ENCODE measurements at regions not wholly inside any gene's neighbourhood (a gene's known extent, or its start where the extent isn't known, plus 50 kb on each side); places are given as distances from the start of the nearest gene placed in this dataset.

GRCh38 chr13:70390968-70391367 is 282.7 kb upstream of the KLHL1 start:
- H3K9me3 ChIP-seq (replicated peaks; ENCODE audit: control insufficient read depth, insufficient read depth, low read length) = no peaks in the 10 kb centered on the region
- DNase-seq (ENCODE audit: low read depth, low spot score) (no peak), FAIRE-seq (no peak)
- ChIA-PET POLR2A (no interaction called here), CTCF (no interaction called here)
- no peaks in the 10 kb centered on the region for H4K20me1 ChIP-seq (replicated peaks; ENCODE audit: control insufficient read depth, extremely low read depth, insufficient read depth, low read length)
- no peak for TF ChIP-seq GATA2 (IDR thresholded peaks at IDR 0.05; ENCODE audit: insufficient read depth, insufficient read length, low read depth, low read length)
- TF ChIP-seq EZH2 (IDR thresholded peaks at IDR 0.05; ENCODE audit: borderline replicate concordance, low read depth, low read length, severe bottlenecking) = no peak
- TF ChIP-seq, protein P1, sequence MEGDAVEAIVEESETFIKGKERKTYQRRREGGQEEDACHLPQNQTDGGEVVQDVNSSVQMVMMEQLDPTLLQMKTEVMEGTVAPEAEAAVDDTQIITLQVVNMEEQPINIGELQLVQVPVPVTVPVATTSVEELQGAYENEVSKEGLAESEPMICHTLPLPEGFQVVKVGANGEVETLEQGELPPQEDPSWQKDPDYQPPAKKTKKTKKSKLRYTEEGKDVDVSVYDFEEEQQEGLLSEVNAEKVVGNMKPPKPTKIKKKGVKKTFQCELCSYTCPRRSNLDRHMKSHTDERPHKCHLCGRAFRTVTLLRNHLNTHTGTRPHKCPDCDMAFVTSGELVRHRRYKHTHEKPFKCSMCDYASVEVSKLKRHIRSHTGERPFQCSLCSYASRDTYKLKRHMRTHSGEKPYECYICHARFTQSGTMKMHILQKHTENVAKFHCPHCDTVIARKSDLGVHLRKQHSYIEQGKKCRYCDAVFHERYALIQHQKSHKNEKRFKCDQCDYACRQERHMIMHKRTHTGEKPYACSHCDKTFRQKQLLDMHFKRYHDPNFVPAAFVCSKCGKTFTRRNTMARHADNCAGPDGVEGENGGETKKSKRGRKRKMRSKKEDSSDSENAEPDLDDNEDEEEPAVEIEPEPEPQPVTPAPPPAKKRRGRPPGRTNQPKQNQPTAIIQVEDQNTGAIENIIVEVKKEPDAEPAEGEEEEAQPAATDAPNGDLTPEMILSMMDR (IDR thresholded peaks at IDR 0.05; ENCODE audit: extremely low read depth in 1 of 2, insufficient read depth in 1 of 2, low read depth in 1 of 2, low read length in 2 of 2) = no peak
- H3K4me3 ChIP-seq (replicated peaks in 1 of 3; ENCODE audit: insufficient read depth in 1 of 3, low read depth in 1 of 3, low read length in 3 of 3) = no peak overlapping the region
- dilution Hi-C loops (cut with MboI; ENCODE audit: extremely low pct_ligation_motif_present, low sequenced_read_pairs) = no loop called here
- H3K27me3 ChIP-seq (ENCODE audit: control insufficient read depth in 2 of 2, insufficient read depth in 2 of 2, low read length in 2 of 2) = no peaks in the 10 kb centered on the region
- intact Hi-C loops (cut with micrococcal nuclease) = no loop called here
- no peak overlapping the region for H3K27ac ChIP-seq (ENCODE audit: insufficient read depth, low read depth, low read length)
- BruUV-seq (replicated peaks) = no TSS peak
- H3K4me1 ChIP-seq (ENCODE audit: control insufficient read depth, extremely low read depth, insufficient read depth, low read length) = no peaks in the 10 kb centered on the region
- H3K9ac ChIP-seq (replicated peaks; ENCODE audit: extremely low read depth, insufficient read depth, low read length) = no peak overlapping the region
- no peaks in the 10 kb centered on the region for H3K36me3 ChIP-seq (ENCODE audit: control insufficient read depth in 2 of 2, extremely low read depth in 1 of 2, insufficient read depth in 2 of 2, low read length in 2 of 2)
- no peak overlapping the region for H3K4me2 ChIP-seq (ENCODE audit: insufficient read depth, low read length)
- no peaks in the 10 kb centered on the region for H3K9me1 ChIP-seq (replicated peaks; ENCODE audit: control insufficient read depth, extremely low read depth, insufficient read depth, low read length)
- H2AFZ ChIP-seq (ENCODE audit: low read depth, low read length) = no peak overlapping the region
- H3K79me2 ChIP-seq (ENCODE audit: control insufficient read depth, insufficient read depth, low read length) = no peaks in the 10 kb centered on the region

DNA sequence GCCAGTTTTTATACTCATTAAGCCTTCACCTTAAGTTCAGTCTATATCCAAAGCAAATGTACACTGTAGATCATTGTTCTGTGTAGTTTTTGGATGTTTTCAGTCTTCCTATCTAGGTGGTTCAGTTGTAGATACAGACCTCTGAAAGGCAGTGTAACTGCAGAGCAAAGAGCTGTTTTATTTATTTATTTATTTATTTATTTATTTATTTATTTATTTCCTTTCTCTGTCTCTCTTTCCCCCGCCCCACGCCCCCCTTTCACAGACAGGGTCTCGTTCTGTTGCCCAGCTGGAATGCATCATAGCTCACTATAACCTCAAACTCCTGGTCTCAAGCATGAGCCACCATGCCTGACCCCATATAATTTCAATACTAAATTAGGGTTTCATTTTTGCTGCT is 281.8 kb upstream of the KLHL1 start:
- no peaks in the 10 kb centered on the region for H4K20me1 ChIP-seq (replicated peaks; ENCODE audit: control insufficient read depth, extremely low read depth, insufficient read depth, low read length)
- no peaks in the 10 kb centered on the region for H3K79me2 ChIP-seq (ENCODE audit: control insufficient read depth, insufficient read depth, low read length)
- H3K9me3 ChIP-seq (replicated peaks; ENCODE audit: control insufficient read depth, insufficient read depth, low read length) = no peaks in the 10 kb centered on the region
- ChIA-PET CTCF (no interaction called here), POLR2A (interaction anchor here (0.6 kb wide), 1 partner anchor 34 kb away, joined by 3 read pairs; no protein-coding TSS in a partner anchor)
- H3K4me3 ChIP-seq (replicated peaks in 1 of 3; ENCODE audit: insufficient read depth in 1 of 3, low read depth in 1 of 3, low read length in 3 of 3) = no peak overlapping the region
- intact Hi-C loops (cut with micrococcal nuclease) (no loop called here), dilution Hi-C loops (cut with MboI; ENCODE audit: extremely low pct_ligation_motif_present, low sequenced_read_pairs) (no loop called here)
- no peak overlapping the region for H2AFZ ChIP-seq (ENCODE audit: low read depth, low read length)
- H3K36me3 ChIP-seq (ENCODE audit: control insufficient read depth in 2 of 2, extremely low read depth in 1 of 2, insufficient read depth in 2 of 2, low read length in 2 of 2) = no peaks in the 10 kb centered on the region
- BruUV-seq (replicated peaks) = no TSS peak
- H3K27ac ChIP-seq (ENCODE audit: insufficient read depth, low read depth, low read length) = no peak overlapping the region
- H3K4me1 ChIP-seq (ENCODE audit: control insufficient read depth, extremely low read depth, insufficient read depth, low read length) = no peaks in the 10 kb centered on the region
- H3K4me2 ChIP-seq (ENCODE audit: insufficient read depth, low read length) = no peak overlapping the region
- no peaks in the 10 kb centered on the region for H3K27me3 ChIP-seq (ENCODE audit: control insufficient read depth in 2 of 2, insufficient read depth in 2 of 2, low read length in 2 of 2)
- no peaks in the 10 kb centered on the region for H3K9me1 ChIP-seq (replicated peaks; ENCODE audit: control insufficient read depth, extremely low read depth, insufficient read depth, low read length)
- FAIRE-seq (no peak), DNase-seq (ENCODE audit: low read depth, low spot score) (no peak)
- TF ChIP-seq MAX (IDR thresholded peaks at IDR 0.05; ENCODE audit: insufficient read depth, insufficient read length) (no peak), JUN (IDR thresholded peaks at IDR 0.05; ENCODE audit: borderline replicate concordance, insufficient read depth, insufficient read length, low read depth) (no peak), FOS (IDR thresholded peaks at IDR 0.05; ENCODE audit: borderline replicate concordance, insufficient read depth, low read length) (no peak), GATA2 (IDR thresholded peaks at IDR 0.05; ENCODE audit: insufficient read depth, insufficient read length, low read depth, low read length) (no peak), POLR2AphosphoS5 (IDR thresholded peaks at IDR 0.05; ENCODE audit: insufficient read depth, low read depth, low read length) (no peak), MYC (IDR thresholded peaks at IDR 0.05; ENCODE audit: low read depth, low read length) (no peak), POLR2A (IDR thresholded peaks at IDR 0.05; ENCODE audit: low read depth, low read length) (no peak), EZH2 (IDR thresholded peaks at IDR 0.05; ENCODE audit: borderline replicate concordance, low read depth, low read length, severe bottlenecking) (no peak)
- TF ChIP-seq, protein P1 (IDR thresholded peaks at IDR 0.05; ENCODE audit: extremely low read depth in 1 of 2, insufficient read depth in 1 of 2, low read depth in 1 of 2, low read length in 2 of 2) = no peak
- H3K9ac ChIP-seq (replicated peaks; ENCODE audit: extremely low read depth, insufficient read depth, low read length) = no peak overlapping the region
